Pancreas (tissue), 10 donors: ENCODE measurements at regions not wholly inside any gene's neighbourhood (a gene's known extent, or its start where the extent isn't known, plus 50 kb on each side); places are given as distances from the start of the nearest gene placed in this dataset.
A peak's percentile ranks its signal among the peaks of the same experiment; 100 is the strongest.

Experiments used
- ATAC-seq, 4 donors: fragments of 200-7000 bp; cut with Tn5 transposase; one replicate each; pipeline versions ENCODE4 v1.8.0 to v1.9.1; 2020; ENCODE audit warnings: mild to moderate bottlenecking in 4 of 4, moderate library complexity in 4 of 4
- DNase-seq, 6 donors: peaks; one replicate each; pipeline ENCODE4 v3.0.0-alpha.2; 2020
- FAIRE-seq: peaks from 2 replicates; lab custom pipeline; 2012; peaks lifted over from hg19 to GRCh38; lab: Jason Lieb, UNC
- H3K27ac ChIP-seq, 4 donors: fragments of 200-600 bp; sonication (generic); 1 replicate in 3 of 4; 2 replicates in 1 of 4; pipeline versions ENCODE4 v1.5.0 to v1.8.0; 2020
- H3K27me3 ChIP-seq, 4 donors: fragments of 200-600 bp; one replicate each; pipeline ENCODE4 v1.8.0; 2021
- H3K36me3 ChIP-seq, 3 donors: fragments of 200-600 bp; sonication (generic) in 1 of 3; one replicate each; pipeline versions ENCODE4 v1.5.0 to v1.8.0; 2020 to 2021
- H3K4me1 ChIP-seq, 3 donors: fragments of 200-600 bp; one replicate each; pipeline ENCODE4 v1.8.0; 2021
- H3K4me3 ChIP-seq, 4 donors: fragments of 200-600 bp; sonication (generic) in 2 of 4; one replicate each; pipeline versions ENCODE4 v1.5.0 to v1.8.0; 2020 to 2021
- H3K9me3 ChIP-seq, 4 donors: fragments of 200-600 bp; one replicate each; pipeline ENCODE4 v1.8.0; 2021
- WGBS, 2 donors: extraction: QIAGEN DNeasy Blood & Tissue Kit; methylation state at CpG; one replicate each; pipeline ENCODE4 v1.1.7; 2013; 5-methylcytosine and 5-hydroxymethylcytosine counted together
- intact Hi-C, 3 donors: fragments of 100-400 bp; cut with DNase I; formaldehyde crosslinking; loops; one replicate each; pipeline versions ENCODE4 v1.11.1 to v1.14.2; 2022
- TF ChIP-seq, protein P1 (sequence below), 4 donors: fragments of 200-600 bp; sonication (generic) in 3 of 4; IDR thresholded peaks; one replicate each; pipeline versions ENCODE4 v1.5.0 to v1.8.0; 2021; ENCODE audit warnings: antibody characterized with exemption in 4 of 4
- donor health status: healthy with polysubstance abuse.
- donor health status: DM: no; HTN: no; CAD: no; lungs with moderate emphysema.
- donor health status: DM: no; HTN: no; CAD: no.
- donor health status: control.
- donor health status: control.
- donor health status: Bipolar disorder and iron deficiency.
- donor health status: DM: yes; HTN: yes; CAD: no.
- donor health status: DM: no; HTN: no; CAD: no.
- donor health status: DM: no; HTN: no; CAD: no.
- donor health status: DM: yes; HTN: yes; CAD: no.

DNA sequence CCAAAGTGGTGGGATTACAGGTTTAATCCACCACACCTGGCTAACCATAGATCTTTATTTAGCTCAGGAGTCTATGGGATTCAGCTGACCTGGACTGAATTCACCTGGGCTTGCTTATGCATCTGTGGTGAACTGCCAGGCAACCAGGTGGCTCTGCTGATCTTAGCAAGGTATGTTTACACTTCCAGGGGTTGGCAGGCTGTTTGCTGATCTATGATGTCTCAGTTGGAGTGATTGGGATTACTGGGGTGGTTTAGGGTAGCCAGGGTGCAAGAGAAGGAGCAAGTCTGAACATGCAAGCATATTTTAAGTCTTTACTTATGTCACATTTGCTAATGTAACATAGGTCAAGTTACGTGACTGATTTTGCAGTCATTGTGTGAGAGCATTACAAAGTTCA lies 63.6 kb upstream of the JAK2 start:
- Histone ChIP-seq H3K4me1 (no peaks in the 10 kb centered on the region), H3K36me3 (no peaks in the 10 kb centered on the region), H3K27me3 (no peaks in the 10 kb centered on the region), H3K4me3 (no peak overlapping the region), H3K9me3 (no peaks in the 10 kb centered on the region), H3K27ac (no peak overlapping the region)
- TF ChIP-seq, protein P1, sequence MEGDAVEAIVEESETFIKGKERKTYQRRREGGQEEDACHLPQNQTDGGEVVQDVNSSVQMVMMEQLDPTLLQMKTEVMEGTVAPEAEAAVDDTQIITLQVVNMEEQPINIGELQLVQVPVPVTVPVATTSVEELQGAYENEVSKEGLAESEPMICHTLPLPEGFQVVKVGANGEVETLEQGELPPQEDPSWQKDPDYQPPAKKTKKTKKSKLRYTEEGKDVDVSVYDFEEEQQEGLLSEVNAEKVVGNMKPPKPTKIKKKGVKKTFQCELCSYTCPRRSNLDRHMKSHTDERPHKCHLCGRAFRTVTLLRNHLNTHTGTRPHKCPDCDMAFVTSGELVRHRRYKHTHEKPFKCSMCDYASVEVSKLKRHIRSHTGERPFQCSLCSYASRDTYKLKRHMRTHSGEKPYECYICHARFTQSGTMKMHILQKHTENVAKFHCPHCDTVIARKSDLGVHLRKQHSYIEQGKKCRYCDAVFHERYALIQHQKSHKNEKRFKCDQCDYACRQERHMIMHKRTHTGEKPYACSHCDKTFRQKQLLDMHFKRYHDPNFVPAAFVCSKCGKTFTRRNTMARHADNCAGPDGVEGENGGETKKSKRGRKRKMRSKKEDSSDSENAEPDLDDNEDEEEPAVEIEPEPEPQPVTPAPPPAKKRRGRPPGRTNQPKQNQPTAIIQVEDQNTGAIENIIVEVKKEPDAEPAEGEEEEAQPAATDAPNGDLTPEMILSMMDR (IDR thresholded peaks at IDR 0.05) = no peak
- FAIRE-seq (no peak), DNase-seq (no peak), ATAC-seq (peak in 3 of 4 donors; percentile 26 to 70 (median 51))
- 95 to 99% methylated on average over 1 of the region's 1 CpG for WGBS, 2 donors
- intact Hi-C loops = no loop called here

DNA sequence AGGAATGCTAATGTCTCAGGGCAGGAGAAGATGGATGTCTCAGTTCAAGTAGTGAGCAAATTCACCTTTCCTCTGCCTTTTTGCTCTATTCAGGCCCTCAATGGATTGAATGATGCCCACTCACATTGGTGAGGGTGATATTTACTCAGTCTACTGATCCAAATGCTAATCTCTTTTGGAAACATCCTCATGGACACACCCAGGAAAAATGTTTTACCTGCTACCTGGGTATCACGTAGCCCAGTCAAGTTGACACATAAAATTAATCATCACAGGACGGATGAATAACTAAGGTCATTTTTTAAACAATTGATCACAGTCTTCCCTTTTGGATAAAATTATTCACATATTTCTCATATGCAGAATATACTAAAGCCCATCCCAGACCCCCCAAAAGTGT lies 63.0 kb upstream of the JAK2 start:
- H3K4me1 ChIP-seq = no peaks in the 10 kb centered on the region
- 88 to 89% methylated on average over 2 of the region's 2 CpGs for WGBS, 2 donors
- H3K27me3 ChIP-seq = no peaks in the 10 kb centered on the region
- H3K27ac ChIP-seq = no peak overlapping the region
- intact Hi-C loops = no loop called here
- TF ChIP-seq, protein P1 (IDR thresholded peaks at IDR 0.05) = no peak
- ATAC-seq (no peak), FAIRE-seq (no peak), DNase-seq (no peak)
- no peak overlapping the region for H3K4me3 ChIP-seq
- no peaks in the 10 kb centered on the region for H3K9me3 ChIP-seq
- no peaks in the 10 kb centered on the region for H3K36me3 ChIP-seq

DNA sequence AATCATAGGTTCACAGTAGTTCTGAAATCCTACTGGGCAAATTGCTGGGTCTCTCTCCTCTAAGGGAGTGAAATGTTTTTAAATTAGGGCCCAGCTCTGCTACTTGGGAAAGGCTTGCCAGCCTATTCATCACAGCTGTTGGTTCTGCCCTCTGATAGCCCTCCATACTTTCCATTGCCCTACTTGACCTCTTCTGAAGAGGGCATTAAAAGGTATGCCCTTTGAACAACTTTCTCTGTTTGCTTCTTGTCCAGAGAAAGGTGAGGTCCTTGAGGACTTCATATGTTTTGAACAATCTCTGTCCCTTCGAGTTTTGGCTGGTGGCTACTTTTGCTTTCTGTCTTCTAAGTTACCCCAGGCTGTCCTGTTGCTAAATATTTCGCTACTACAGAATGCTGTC lies 62.3 kb upstream of the JAK2 start:
- Histone ChIP-seq H3K27me3 (no peaks in the 10 kb centered on the region), H3K9me3 (no peaks in the 10 kb centered on the region), H3K4me3 (no peak overlapping the region), H3K4me1 (no peaks in the 10 kb centered on the region), H3K36me3 (no peaks in the 10 kb centered on the region), H3K27ac (no peak overlapping the region)
- no peak for ATAC-seq
- intact Hi-C loops = no loop called here
- TF ChIP-seq, protein P1 (IDR thresholded peaks at IDR 0.05) = no peak
- no peak for FAIRE-seq
- 77 to 80% methylated on average over 2 of the region's 2 CpGs for WGBS, 2 donors
- DNase-seq = no peak

DNA sequence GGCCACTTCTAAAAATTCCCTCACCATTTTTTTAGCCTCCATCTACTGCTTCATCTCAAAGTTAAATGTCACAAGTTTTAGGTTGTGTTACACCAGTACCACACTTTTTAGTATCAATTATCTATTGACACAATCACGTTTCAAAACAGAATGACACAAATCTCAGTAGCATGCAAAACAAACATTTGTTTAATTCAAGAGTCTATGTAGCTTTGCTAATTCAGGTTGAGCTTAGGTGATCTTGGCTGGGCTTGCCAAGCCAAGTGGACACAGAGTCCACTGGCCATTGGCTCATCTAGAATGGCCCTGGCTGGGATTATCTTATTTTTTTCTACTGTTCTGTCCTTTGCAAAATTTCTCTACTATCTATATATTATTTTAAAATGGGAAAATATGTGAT lies 61.9 kb upstream of the JAK2 start:
- intact Hi-C loops = no loop called here
- Histone ChIP-seq H3K4me1 (no peaks in the 10 kb centered on the region), H3K36me3 (no peaks in the 10 kb centered on the region), H3K27me3 (no peaks in the 10 kb centered on the region), H3K9me3 (no peaks in the 10 kb centered on the region), H3K27ac (no peak overlapping the region), H3K4me3 (no peak overlapping the region)
- no peak for ATAC-seq
- TF ChIP-seq, protein P1 (IDR thresholded peaks at IDR 0.05) = no peak
- DNase-seq = no peak
- 22 to 34% methylated on average over 1 of the region's 1 CpG for WGBS, 2 donors
- FAIRE-seq = no peak

DNA sequence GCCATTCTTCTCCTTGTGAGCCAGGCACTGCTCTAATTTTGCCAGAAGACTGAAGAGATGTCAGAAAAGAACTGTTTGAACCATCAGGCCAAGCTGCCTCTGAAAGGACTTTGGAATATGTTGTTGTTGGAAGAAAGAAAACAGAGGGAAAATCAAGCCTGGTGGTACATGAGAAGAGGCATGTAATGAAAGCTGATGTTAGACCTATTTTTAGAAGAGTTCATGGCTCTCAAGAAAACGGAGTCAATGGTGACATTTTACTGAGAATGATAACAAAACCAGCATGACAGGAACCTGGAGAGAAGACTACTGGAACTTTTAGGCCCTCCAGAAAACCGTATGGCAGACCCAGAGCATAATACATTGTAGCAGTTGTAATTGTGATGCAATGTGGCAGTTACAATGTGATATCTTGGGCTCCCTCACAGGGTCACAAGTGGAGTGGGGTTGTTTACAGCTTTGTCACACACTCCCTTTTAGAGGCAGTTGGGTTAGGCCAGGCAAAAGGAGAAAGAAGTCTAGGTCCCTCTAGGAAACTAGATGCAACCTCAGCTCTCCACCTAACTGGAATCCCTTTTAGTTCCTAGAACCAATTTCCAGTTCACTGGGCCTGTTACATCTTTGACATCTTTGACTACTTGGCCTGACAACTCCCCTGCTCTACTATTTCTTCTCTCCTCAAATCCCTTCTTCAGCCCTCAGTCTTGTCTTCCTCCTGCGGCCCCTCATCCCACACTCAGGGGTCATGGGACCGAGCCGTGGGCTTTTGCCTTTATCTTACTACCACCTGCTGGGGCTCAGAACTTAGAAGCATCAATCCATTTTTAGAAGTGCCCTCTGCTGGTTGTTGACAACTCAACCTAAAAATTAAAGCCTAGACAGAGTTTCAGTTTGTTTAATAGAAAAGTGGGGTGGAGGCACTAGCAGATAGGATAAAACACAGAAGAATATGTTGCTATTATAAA lies 61.2 kb upstream of the JAK2 start:
- ATAC-seq (peak in 3 of 4 donors; percentile 26 to 47 (median 40)), DNase-seq (no peak), FAIRE-seq (no peak)
- no peak overlapping the region for H3K4me3 ChIP-seq
- no peaks in the 10 kb centered on the region for H3K9me3 ChIP-seq
- H3K36me3 ChIP-seq = no peaks in the 10 kb centered on the region
- H3K27me3 ChIP-seq = no peaks in the 10 kb centered on the region
- intact Hi-C loops = no loop called here
- TF ChIP-seq, protein P1 (IDR thresholded peaks at IDR 0.05) = no peak
- WGBS, 2 donors = 47 to 61% methylated on average over 5 of the region's 5 CpGs
- no peaks in the 10 kb centered on the region for H3K4me1 ChIP-seq
- H3K27ac ChIP-seq = no peak overlapping the region
